IMR-90 (cell line): ENCODE measurements at regions not wholly inside any gene's neighbourhood (a gene's known extent, or its start where the extent isn't known, plus 50 kb on each side); places are given as distances from the start of the nearest gene placed in this dataset.

Experiments used
- ATAC-seq: fragments of 200-7000 bp; cut with Tn5 transposase; 2 replicates; pipeline ENCODE4 v1.9.1; 2020; ENCODE audit warnings: low read depth, mild to moderate bottlenecking, moderate library complexity
- BruUV-seq: library from RNA; stranded (reverse); fragments of 400-500 nt; replicated peaks from 2 replicates; lab custom pipeline; 2021; lab: Mats Ljungman, UMichigan
- CTCF ChIA-PET: fragments of 300-600 bp; formaldehyde crosslinking; extraction: SDS; loops from one replicate; lab custom pipeline; 2021; ENCODE audit warnings: antibody characterized with exemption; lab: Yijun Ruan, JAX
- POLR2A ChIA-PET: fragments of 300-600 bp; sonication (Branson Sonifier 250); formaldehyde crosslinking; loops from one replicate; lab custom pipeline; 2022; ENCODE audit warnings: antibody characterized with exemption; ENCODE audit not compliant: unreplicated experiment; lab: Charles Lee
- DNase-seq: peaks from one replicate; pipeline ENCODE4 v3.0.0; 2013
- H2AFZ ChIP-seq: replicated peaks from 2 replicates; pipeline ENCODE3; 2013; ENCODE audit warnings: low read length, mild to moderate bottlenecking; ENCODE audit not compliant: poor library complexity
- H2AK5ac ChIP-seq: 2 replicates; pipeline ENCODE4 v1.6.1; 2013; ENCODE audit warnings: low read depth, low read length, inconsistent platforms
- H2AK9ac ChIP-seq: replicated peaks from 2 replicates; pipeline ENCODE3; 2013; ENCODE audit warnings: mild to moderate bottlenecking, low read depth, low read length, moderate library complexity; ENCODE audit not compliant: poor library complexity
- H2BK120ac ChIP-seq: 2 replicates; pipeline ENCODE4 v1.6.1; 2013; ENCODE audit warnings: low read depth, low read length, inconsistent platforms
- H2BK15ac ChIP-seq: 3 replicates; pipeline ENCODE4 v1.6.1; 2013; ENCODE audit warnings: low read depth, low read length, inconsistent platforms
- H2BK20ac ChIP-seq: 2 replicates; pipeline ENCODE4 v1.6.1; 2013; ENCODE audit warnings: low read depth, mild to moderate bottlenecking, inconsistent platforms, low read length, moderate library complexity
- H2BK5ac ChIP-seq: 2 replicates; pipeline ENCODE4 v1.6.1; 2013; ENCODE audit warnings: mild to moderate bottlenecking, low read depth, low read length, inconsistent platforms; ENCODE audit not compliant: poor library complexity, severe bottlenecking
- H3K14ac ChIP-seq: replicated peaks from 2 replicates; pipeline ENCODE4 v1.6.1; 2013; ENCODE audit warnings: low read depth, low read length, inconsistent platforms
- H3K18ac ChIP-seq: 2 replicates; pipeline ENCODE4 v1.6.1; 2013; ENCODE audit warnings: low read depth, low read length, control low read depth
- H3K23ac ChIP-seq: 2 replicates; pipeline ENCODE4 v1.6.1; 2013; ENCODE audit warnings: low read depth, low read length, inconsistent platforms
- H3K27ac ChIP-seq: 2 replicates; pipeline ENCODE4 v1.5.1; 2013; ENCODE audit warnings: mild to moderate bottlenecking, control low read depth, low read length; ENCODE audit not compliant: insufficient read depth
- H3K27me3 ChIP-seq: 2 replicates; pipeline ENCODE4 v1.6.1; 2013; ENCODE audit warnings: low read length; ENCODE audit not compliant: control insufficient read depth, insufficient read depth
- H3K36me3 ChIP-seq: 2 replicates; pipeline ENCODE4 v1.6.1; 2013; ENCODE audit warnings: low read length, mixed read lengths; ENCODE audit not compliant: control insufficient read depth, insufficient read depth
- H3K4ac ChIP-seq: 2 replicates; pipeline ENCODE4 v1.6.1; 2013; ENCODE audit warnings: low read depth, low read length, inconsistent platforms
- H3K4me1 ChIP-seq: 2 replicates; pipeline ENCODE4 v1.6.1; 2013; ENCODE audit warnings: low read length, mixed read lengths; ENCODE audit not compliant: control insufficient read depth, insufficient read depth
- H3K4me2 ChIP-seq: 2 replicates; pipeline ENCODE4 v1.6.1; 2013; ENCODE audit warnings: low read depth, mild to moderate bottlenecking, control low read depth, low read length, moderate library complexity
- H3K4me3 ChIP-seq: 2 replicates; pipeline ENCODE4 v1.5.1; 2013; ENCODE audit warnings: low read depth, mild to moderate bottlenecking, control low read depth, low read length, moderate library complexity; ENCODE audit not compliant: insufficient read depth
- H3K56ac ChIP-seq: 2 replicates; pipeline ENCODE4 v1.6.1; 2013; ENCODE audit warnings: low read length, inconsistent platforms; ENCODE audit not compliant: insufficient read depth; ENCODE audit errors: extremely low read depth
- H3K79me1 ChIP-seq, 2 experiments: 2 replicates each; pipeline ENCODE4 v1.6.1; 2013; ENCODE audit warnings: low read length in 2 of 2, inconsistent platforms in 1 of 2, low read depth in 1 of 2
- H3K9ac ChIP-seq: 2 replicates; pipeline ENCODE4 v1.6.1; 2013; ENCODE audit warnings: low read depth, low read length, control low read depth
- H3K9me1 ChIP-seq: 2 replicates; pipeline ENCODE4 v1.6.1; 2013; ENCODE audit warnings: low read length, inconsistent platforms; ENCODE audit not compliant: insufficient read depth
- H3K9me3 ChIP-seq: 2 replicates; pipeline ENCODE4 v1.6.1; 2013; ENCODE audit warnings: low read length; ENCODE audit not compliant: control insufficient read depth, insufficient read depth
- H4K20me1 ChIP-seq: 2 replicates; pipeline ENCODE4 v1.6.1; 2013; ENCODE audit warnings: low read length, inconsistent platforms; ENCODE audit not compliant: insufficient read depth
- H4K5ac ChIP-seq: 2 replicates; pipeline ENCODE4 v1.6.1; 2013; ENCODE audit warnings: mild to moderate bottlenecking, low read depth, low read length, control low read depth
- H4K8ac ChIP-seq, 2 experiments: 2 replicates each; pipeline ENCODE4 v1.6.1; 2013; ENCODE audit warnings: low read depth in 2 of 2, low read length in 2 of 2, control low read depth in 1 of 2, inconsistent platforms in 1 of 2
- H4K91ac ChIP-seq: 2 replicates; pipeline ENCODE4 v1.6.1; 2013; ENCODE audit warnings: low read depth, low read length, inconsistent platforms; ENCODE audit not compliant: insufficient read depth
- BHLHE40 ChIP-seq: fragments of 150-350 bp; IDR thresholded peaks from 2 replicates; pipeline ENCODE4 v1.6.1; 2016; ENCODE audit warnings: mild to moderate bottlenecking, low read depth, low read length
- CEBPB ChIP-seq: IDR thresholded peaks from 2 replicates; pipeline ENCODE4 v1.6.1; 2012; ENCODE audit warnings: low read depth, low read length, improper control_type of control experiment
- CHD1 ChIP-seq: IDR thresholded peaks from 2 replicates; pipeline ENCODE4 v1.6.1; 2012; ENCODE audit warnings: low read depth, low read length, improper control_type of control experiment
- CTCF ChIP-seq: conservative IDR thresholded peaks from 2 replicates; pipeline ENCODE4 v1.5.1; 2012; ENCODE audit warnings: mild to moderate bottlenecking, low read depth, low read length, improper control_type of control experiment
- ELK1 ChIP-seq: fragments of 150-350 bp; IDR thresholded peaks from 2 replicates; pipeline ENCODE4 v1.6.1; 2016; ENCODE audit warnings: low read depth, mild to moderate bottlenecking, low read length, moderate library complexity, borderline replicate concordance
- MAFK ChIP-seq: IDR thresholded peaks from 2 replicates; pipeline ENCODE4 v1.6.1; 2012; ENCODE audit warnings: low read depth, low read length, improper control_type of control experiment
- MAZ ChIP-seq: IDR thresholded peaks from 2 replicates; pipeline ENCODE4 v1.6.1; 2012; ENCODE audit warnings: low read depth, mild to moderate bottlenecking, low read length, improper control_type of control experiment, moderate library complexity, borderline replicate concordance
- MXI1 ChIP-seq: IDR thresholded peaks from 2 replicates; pipeline ENCODE4 v1.6.1; 2012; ENCODE audit warnings: low read depth, mild to moderate bottlenecking, low read length, moderate library complexity, borderline replicate concordance
- NFE2L2 ChIP-seq: fragments of 150-350 bp; IDR thresholded peaks from 2 replicates; pipeline ENCODE4 v1.6.1; 2016; ENCODE audit warnings: low read depth, mild to moderate bottlenecking, low read length
- POLR2A ChIP-seq: IDR thresholded peaks from 2 replicates; pipeline ENCODE4 v1.6.1; 2012; ENCODE audit warnings: mild to moderate bottlenecking, low read depth, low read length
- RAD21 ChIP-seq: IDR thresholded peaks from 2 replicates; pipeline ENCODE4 v1.6.1; 2012; ENCODE audit warnings: low read length, improper control_type of control experiment
- RFX5 ChIP-seq: IDR thresholded peaks from 2 replicates; pipeline ENCODE4 v1.8.0; 2012; ENCODE audit warnings: low read depth, mild to moderate bottlenecking, low read length, moderate library complexity
- SMC3 ChIP-seq: fragments of 150-350 bp; IDR thresholded peaks from 2 replicates; pipeline ENCODE4 v1.6.1; 2016; ENCODE audit warnings: low read depth, mild to moderate bottlenecking, antibody characterized with exemption, low read length, moderate library complexity
- USF2 ChIP-seq: fragments of 150-350 bp; IDR thresholded peaks from 2 replicates; pipeline ENCODE4 v1.6.1; 2017; ENCODE audit warnings: mild to moderate bottlenecking, antibody characterized with exemption, low read length, low read depth
- WGBS, 2 experiments: methylation state at CpG; one replicate each; pipeline versions ENCODE4 v1.1.5 to v1.1.7; 2013; ENCODE audit warnings: missing lambda C conversion rate in 2 of 2; ENCODE audit not compliant: insufficient read length in 1 of 2; ENCODE audit errors: extremely low coverage in 2 of 2; 5-methylcytosine and 5-hydroxymethylcytosine counted together
- dilution Hi-C: fragments of 300-500 bp; cut with HindIII; formaldehyde crosslinking; loops from one replicate; pipeline ENCODE4 v1.14.3; 2018; ENCODE audit warnings: low sequenced_read_pairs; ENCODE audit not compliant: unreplicated experiment
- in situ Hi-C: fragments of 300-500 bp; cut with MboI; formaldehyde crosslinking; loops from 3 replicates; pipeline ENCODE4 v1.14.3; 2019; ENCODE audit warnings: low sequenced_read_pairs, inconsistent platforms, mixed read lengths
- intact Hi-C: fragments of 100-400 bp; cut with micrococcal nuclease; formaldehyde crosslinking; loops from 2 replicates; pipeline ENCODE4 v1.10.0; 2022

GRCh38 chrX:16403808-16404207, 236.5 kb downstream of the MAGEB17 start:
- intact Hi-C loops: no loop called here
- H3K9me3 ChIP-seq: no peaks in the 10 kb centered on the region
- no peaks in the 10 kb centered on the region for H3K9me1 ChIP-seq
- ATAC-seq (no peak), DNase-seq (no peak)
- H2AFZ ChIP-seq: no peak overlapping the region
- H3K4me1 ChIP-seq: peaks cover 2% of the 10 kb centered on the region
- H3K4me2 ChIP-seq: no peak overlapping the region
- H3K56ac ChIP-seq: no peak overlapping the region
- ChIA-PET CTCF (no interaction called here), POLR2A (no interaction called here)
- no CpG with 5 or more reads among the region's 2 CpGs for WGBS, 2 experiments
- no peak overlapping the region for H3K4me3 ChIP-seq
- no peak overlapping the region for H4K5ac ChIP-seq
- in situ Hi-C loops: no loop called here
- H3K14ac ChIP-seq: no peak overlapping the region
- H3K9ac ChIP-seq: no peak overlapping the region
- H3K4ac ChIP-seq: no peak overlapping the region
- H2BK120ac ChIP-seq: no peak overlapping the region
- dilution Hi-C loops: no loop called here
- no peak overlapping the region for H2BK15ac ChIP-seq
- no peak overlapping the region for H2BK5ac ChIP-seq
- no peak overlapping the region for H4K8ac ChIP-seq
- H3K27ac ChIP-seq: no peak overlapping the region
- no peaks in the 10 kb centered on the region for H3K36me3 ChIP-seq
- no peaks in the 10 kb centered on the region; the same call in 1 of the 2 replicates for H3K27me3 ChIP-seq
- H3K79me1 ChIP-seq: no peaks in the 10 kb centered on the region
- BruUV-seq: no TSS peak
- no peak overlapping the region for H2AK5ac ChIP-seq
- no peak overlapping the region for H3K18ac ChIP-seq
- no peak overlapping the region; the same call in 1 of the 2 replicates for H4K91ac ChIP-seq
- H2BK20ac ChIP-seq: no peak overlapping the region
- no peaks in the 10 kb centered on the region for H4K20me1 ChIP-seq
- H3K23ac ChIP-seq: no peak overlapping the region
- peak overlapping the region; percentile 26 for H2AK9ac ChIP-seq
- TF ChIP-seq CTCF (no peak), NFE2L2 (no peak), POLR2A (no peak), CEBPB (no peak), RAD21 (no peak), RFX5 (no peak), BHLHE40 (no peak), SMC3 (no peak), CHD1 (no peak), MAFK (no peak), MAZ (no peak), USF2 (no peak), MXI1 (no peak), ELK1 (no peak)
